Uterus (tissue), 2 donors: ENCODE measurements at regions not wholly inside any gene's neighbourhood (a gene's known extent, or its start where the extent isn't known, plus 50 kb on each side); places are given as distances from the start of the nearest gene placed in this dataset.

Source experiments
- CTCF ChIP-seq, 4 experiments: fragments of 200-600 bp in 2 of 4; fragments of 450-650 bp in 2 of 4; sonication (generic) in 2 of 4; IDR thresholded peaks; one replicate each; pipeline ENCODE4 v1.5.1; 2016 to 2019; ENCODE audit warnings: antibody characterized with exemption in 4 of 4, mild to moderate bottlenecking in 2 of 4, moderate library complexity in 1 of 4
- POLR2A ChIP-seq, 2 donors: fragments of 450-650 bp; IDR thresholded peaks; one replicate each; pipeline ENCODE4 v1.6.1; 2016; ENCODE audit warnings: antibody characterized with exemption in 2 of 2, mild to moderate bottlenecking in 1 of 2, moderate library complexity in 1 of 2

GRCh38 chr5:160918386-160918785, 66.4 kb upstream of the ATP10B start:
- no peak for TF ChIP-seq CTCF (IDR thresholded peaks at IDR 0.05)
- no peak for TF ChIP-seq POLR2A (IDR thresholded peaks at IDR 0.05)
